ENCODE measurements at regions not wholly inside any gene's neighbourhood (a gene's known extent, or its start where the extent isn't known, plus 50 kb on each side); places are given as distances from the start of the nearest gene placed in this dataset.

- no peak for TF ChIP-seq CTCF (conservative IDR thresholded peaks at IDR 0.05 in 1 of 2, IDR thresholded peaks at IDR 0.05 in 1 of 2; ENCODE audit: low read depth in 1 of 2, low read length in 2 of 2)
- no peak for TF ChIP-seq EZH2 (IDR thresholded peaks at IDR 0.05; ENCODE audit: low read length, missing control alignments)
These were observed 232.7 kb upstream of the SGK1 start for GRCh38 chr6:134550604-134551003.
